Left renal cortex interstitium (tissue), 4 donors: ENCODE measurements at regions not wholly inside any gene's neighbourhood (a gene's known extent, or its start where the extent isn't known, plus 50 kb on each side); places are given as distances from the start of the nearest gene placed in this dataset.
"Not testable (repeated sequence)": the region's sequence is repeated elsewhere in the genome, so short reads cannot be mapped to it uniquely, and the experiment has no call there.

ENCODE experiments used
- DNase-seq, 4 donors: peaks; one replicate each; pipeline ENCODE4 v3.0.0-alpha.2; 2013; ENCODE audit warnings: low read depth in 4 of 4, low spot score in 2 of 4, missing footprints in 1 of 4

GRCh38 chr2:95654897-95655296 lies 63.1 kb downstream of the TRIM43 start:
- not testable (repeated sequence) for DNase-seq

GRCh38 chr2:95656553-95656952 lies 64.8 kb downstream of the TRIM43 start:
- DNase-seq, result not testable (repeated sequence)

GRCh38 chr2:95657937-95658336 lies 66.1 kb downstream of the TRIM43 start:
- DNase-seq, result not testable (repeated sequence)

GRCh38 chr2:95660766-95661562 lies 69.2 kb downstream of the TRIM43 start:
- DNase-seq, result not testable (repeated sequence)

GRCh38 chr2:95663471-95664441 lies 72.0 kb downstream of the TRIM43 start:
- not testable (repeated sequence) for DNase-seq

- not testable (repeated sequence) for DNase-seq
These were observed 74.8 kb downstream of the TRIM43 start for GRCh38 chr2:95666636-95667035.

- no peak for DNase-seq
These were observed 75.7 kb downstream of the TRIM43 start for GRCh38 chr2:95667480-95667879.

- not testable (repeated sequence) for DNase-seq
These were observed 77.1 kb downstream of the TRIM43 start for GRCh38 chr2:95668934-95669333.

- DNase-seq, result no peak
These were observed 77.7 kb downstream of the TRIM43 start for GRCh38 chr2:95669441-95669991.

GRCh38 chr2:95670167-95670566 lies 78.4 kb downstream of the TRIM43 start:
- DNase-seq, result no peak

- DNase-seq, result no peak
These were observed 78.9 kb downstream of the TRIM43 start for GRCh38 chr2:95670686-95671085.

GRCh38 chr2:95671171-95671570 lies 79.4 kb downstream of the TRIM43 start:
- DNase-seq, result not testable (repeated sequence)

- not testable (repeated sequence) for DNase-seq
These were observed 80.2 kb downstream of the TRIM43 start for GRCh38 chr2:95671992-95672391.

GRCh38 chr2:95672500-95672899 lies 80.7 kb downstream of the TRIM43 start:
- DNase-seq, result not testable (repeated sequence)

GRCh38 chr2:95674186-95674585 lies 82.4 kb downstream of the TRIM43 start:
- no peak for DNase-seq

GRCh38 chr2:95676573-95676972 lies 84.8 kb downstream of the TRIM43 start:
- DNase-seq, result not testable (repeated sequence)

- no peak for DNase-seq
These were observed 85.5 kb downstream of the TRIM43 start for GRCh38 chr2:95677346-95677745.

GRCh38 chr2:95677833-95678232 lies 86.0 kb downstream of the TRIM43 start:
- not testable (repeated sequence) for DNase-seq

- not testable (repeated sequence) for DNase-seq
These were observed 89.4 kb downstream of the TRIM43 start for GRCh38 chr2:95681158-95681557.

- not testable (repeated sequence) for DNase-seq
These were observed 89.8 kb downstream of the TRIM43 start for GRCh38 chr2:95681589-95682081.
